Astrocyte of the spinal cord (primary cell): ENCODE measurements at regions not wholly inside any gene's neighbourhood (a gene's known extent, or its start where the extent isn't known, plus 50 kb on each side); places are given as distances from the start of the nearest gene placed in this dataset.
"Not testable (repeated sequence)": the region's sequence is repeated elsewhere in the genome, so short reads cannot be mapped to it uniquely, and the experiment has no call there.

ENCODE experiments used
- DNase-seq: peaks from one replicate; pipeline ENCODE4 v3.0.0; 2011; ENCODE audit warnings: low read depth, low spot score
- H3K4me3 ChIP-seq: 2 replicates; pipeline ENCODE4 v1.5.1; 2011; ENCODE audit warnings: low read depth, mild to moderate bottlenecking, low read length, moderate library complexity
- CTCF ChIP-seq: IDR thresholded peaks from 2 replicates; pipeline ENCODE4 v1.5.1; 2012; ENCODE audit warnings: low read depth, mild to moderate bottlenecking, low read length, inconsistent platforms
- in situ Hi-C: cut with HindIII; loops from 2 replicates; pipeline ENCODE4 v1.10.0; 2017; ENCODE audit warnings: low sequenced_read_pairs

GRCh38 chr2:94576486-94576885 is 294.7 kb upstream of the TEKT4 start:
- in situ Hi-C loops, H3K4me3 ChIP-seq: not testable (repeated sequence)
- peak; percentile 2 for DNase-seq

- in situ Hi-C loops, H3K4me3 ChIP-seq: not testable (repeated sequence)
- DNase-seq, result peak; percentile 85
Observed at GRCh38 chr2:94577160-94577559, 294.1 kb upstream of the TEKT4 start.

- DNase-seq, in situ Hi-C loops, H3K4me3 ChIP-seq: not testable (repeated sequence)
Observed at GRCh38 chr2:94579221-94579620, 292.0 kb upstream of the TEKT4 start.

- in situ Hi-C loops, H3K4me3 ChIP-seq: not testable (repeated sequence)
- DNase-seq, result peak; percentile 68
Observed at GRCh38 chr2:94583081-94583723, 288.0 kb upstream of the TEKT4 start.

GRCh38 chr2:94584569-94584968 is 286.7 kb upstream of the TEKT4 start:
- in situ Hi-C loops, DNase-seq, H3K4me3 ChIP-seq: not testable (repeated sequence)

- H3K4me3 ChIP-seq, in situ Hi-C loops: not testable (repeated sequence)
- DNase-seq, result peak; percentile 23
- peak; percentile 55 for TF ChIP-seq CTCF
Observed at GRCh38 chr2:94586032-94586982, 284.9 kb upstream of the TEKT4 start.

GRCh38 chr2:94587042-94587441 is 284.2 kb upstream of the TEKT4 start:
- DNase-seq, in situ Hi-C loops, H3K4me3 ChIP-seq: not testable (repeated sequence)

- DNase-seq, H3K4me3 ChIP-seq, in situ Hi-C loops: not testable (repeated sequence)
Observed at GRCh38 chr2:94594019-94594836, 277.0 kb upstream of the TEKT4 start.

- in situ Hi-C loops, DNase-seq, H3K4me3 ChIP-seq: not testable (repeated sequence)
Observed at GRCh38 chr2:94595956-94596355, 275.3 kb upstream of the TEKT4 start.

GRCh38 chr2:94598075-94598713 is 273.0 kb upstream of the TEKT4 start:
- in situ Hi-C loops, H3K4me3 ChIP-seq, DNase-seq: not testable (repeated sequence)

- in situ Hi-C loops, H3K4me3 ChIP-seq, DNase-seq: not testable (repeated sequence)
Observed at GRCh38 chr2:94600929-94601328, 270.3 kb upstream of the TEKT4 start.
